ENCODE measurements at regions not wholly inside any gene's neighbourhood (a gene's known extent, or its start where the extent isn't known, plus 50 kb on each side); places are given as distances from the start of the nearest gene placed in this dataset.

DNA sequence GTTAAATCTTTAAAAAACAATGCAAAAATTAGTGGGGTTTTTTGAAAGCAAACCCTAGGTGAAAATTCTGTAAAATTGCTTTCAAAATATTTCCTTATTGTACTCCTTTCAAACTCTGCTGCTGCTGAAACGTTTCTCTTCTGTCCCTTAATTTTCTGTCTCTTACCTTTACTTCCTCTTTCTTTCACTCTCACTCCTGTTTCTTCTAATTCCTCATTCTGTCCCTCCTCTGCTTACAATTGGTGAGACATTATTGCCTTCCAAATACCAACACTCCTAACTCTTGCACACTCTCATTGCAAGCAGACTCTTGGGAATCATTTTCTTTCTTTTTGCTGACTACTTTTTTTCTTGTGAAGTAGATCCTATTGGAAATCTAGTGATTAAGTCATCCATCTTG is 685.6 kb upstream of the SLITRK1 start:
- DNase-seq, result no peak

DNA sequence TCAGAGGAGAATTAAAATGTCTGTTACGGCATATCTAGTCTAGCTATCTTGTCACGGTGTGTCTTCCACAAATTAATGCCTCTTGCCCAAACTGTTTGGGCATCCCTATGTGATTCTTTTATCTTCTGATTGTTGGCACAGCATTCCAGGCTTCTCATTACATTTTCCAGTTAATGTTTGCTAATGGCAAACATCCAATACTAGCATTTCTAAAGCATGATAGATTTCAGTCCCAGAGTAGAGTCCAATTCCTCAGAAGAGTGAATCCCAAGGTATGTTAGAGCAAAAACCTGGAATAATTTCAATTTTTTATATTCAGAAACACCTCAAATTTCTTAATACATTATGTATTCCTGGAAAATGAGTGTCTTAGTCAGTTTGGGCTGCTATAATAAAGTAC is 684.5 kb upstream of the SLITRK1 start:
- DNase-seq, result no peak

DNA sequence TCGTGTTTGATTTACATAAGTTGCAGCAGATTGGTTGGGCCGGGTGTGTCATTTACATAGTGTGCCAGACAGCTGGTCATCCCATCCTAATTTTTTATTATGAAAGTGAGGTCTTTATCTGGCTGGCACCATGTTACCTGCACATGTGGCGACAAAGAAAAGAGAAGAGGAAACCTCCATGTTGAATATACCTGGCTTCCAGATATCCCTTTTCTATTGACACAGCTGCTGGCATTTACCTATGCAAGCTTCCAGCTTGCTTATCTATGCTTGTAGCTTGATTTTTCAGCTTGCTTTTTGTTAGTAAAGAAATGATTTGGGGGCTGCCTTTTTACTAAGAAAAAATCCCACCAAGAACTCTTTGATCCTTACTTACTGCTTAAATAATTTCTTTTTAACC is 681.3 kb upstream of the SLITRK1 start:
- no peak for DNase-seq

DNA sequence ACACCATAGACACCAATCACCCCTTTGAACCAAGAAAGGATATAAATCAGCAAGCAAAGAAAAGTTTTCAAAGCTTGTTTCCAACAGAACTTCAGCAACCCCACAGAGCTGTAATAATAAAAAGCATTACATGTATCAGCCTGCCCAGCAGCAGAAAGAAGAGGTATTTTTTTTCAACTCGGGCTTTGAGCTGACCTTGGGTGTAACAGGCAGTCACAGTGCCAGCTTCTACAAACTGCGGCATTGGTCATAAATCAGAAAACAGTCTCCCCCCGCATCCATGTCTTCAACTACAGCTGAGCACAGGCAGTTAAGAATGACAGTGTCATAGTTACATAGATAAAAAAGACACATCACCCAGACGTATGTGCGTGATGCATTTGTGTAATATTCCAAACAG is 671.0 kb upstream of the SLITRK1 start:
- DNase-seq, result peak; percentile 28

DNA sequence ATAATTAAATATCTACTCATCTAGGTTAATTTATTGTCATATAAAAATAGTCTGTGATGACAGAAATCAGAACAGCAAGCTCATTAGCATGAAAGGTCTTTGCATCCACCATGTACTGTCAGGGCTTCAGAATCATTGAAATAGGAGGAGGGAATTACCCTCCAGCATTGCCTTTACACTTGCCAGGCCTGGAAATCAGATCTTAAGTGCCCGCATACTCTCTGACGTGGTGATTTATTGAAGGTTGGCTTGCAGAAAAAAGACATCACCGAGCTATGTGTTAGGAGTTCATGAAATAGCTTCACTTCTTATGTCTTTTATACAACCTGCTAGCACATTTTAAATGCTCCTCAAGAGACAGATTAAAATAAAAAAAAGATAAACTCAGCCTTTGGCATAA is 661.7 kb upstream of the SLITRK1 start:
- peak; percentile 53 for DNase-seq

DNA sequence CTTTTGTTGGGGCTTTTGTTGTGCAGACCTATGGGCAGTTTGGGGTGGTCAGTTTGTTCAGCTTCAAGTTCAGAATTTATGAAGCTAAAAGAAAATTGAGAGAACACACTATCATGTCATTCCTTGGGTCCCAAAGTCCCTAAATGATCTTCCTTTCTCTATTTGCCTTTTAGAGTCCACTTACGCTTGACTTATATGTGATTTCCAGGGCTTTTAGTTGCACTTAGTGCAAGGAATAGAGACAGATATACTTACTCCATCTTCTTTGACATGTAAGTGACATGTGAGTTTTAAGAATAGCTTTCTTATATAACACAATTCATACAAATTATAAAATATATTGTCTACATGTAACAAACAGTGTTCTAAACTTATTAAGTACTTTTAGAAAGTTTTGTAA is 660.1 kb upstream of the SLITRK1 start:
- no peak for DNase-seq

DNA sequence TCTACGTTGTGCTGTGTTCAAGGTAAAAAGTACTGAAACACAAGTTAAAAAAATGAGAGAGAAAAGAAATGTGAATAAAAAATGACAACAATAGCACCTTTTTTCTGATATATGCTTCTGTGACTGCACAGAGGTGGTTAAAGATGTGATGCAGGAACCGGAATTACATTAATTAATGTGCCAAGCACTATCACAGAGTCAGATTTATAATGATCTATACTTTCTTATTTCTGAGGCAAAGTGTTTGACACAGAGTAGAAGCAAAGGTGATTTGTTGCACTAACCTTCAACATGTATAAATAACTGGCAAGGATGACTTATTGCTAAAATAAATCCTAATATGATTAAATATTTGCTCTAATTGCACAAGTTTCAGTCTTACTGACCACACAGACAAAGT is 654.6 kb upstream of the SLITRK1 start:
- DNase-seq, result no peak

DNA sequence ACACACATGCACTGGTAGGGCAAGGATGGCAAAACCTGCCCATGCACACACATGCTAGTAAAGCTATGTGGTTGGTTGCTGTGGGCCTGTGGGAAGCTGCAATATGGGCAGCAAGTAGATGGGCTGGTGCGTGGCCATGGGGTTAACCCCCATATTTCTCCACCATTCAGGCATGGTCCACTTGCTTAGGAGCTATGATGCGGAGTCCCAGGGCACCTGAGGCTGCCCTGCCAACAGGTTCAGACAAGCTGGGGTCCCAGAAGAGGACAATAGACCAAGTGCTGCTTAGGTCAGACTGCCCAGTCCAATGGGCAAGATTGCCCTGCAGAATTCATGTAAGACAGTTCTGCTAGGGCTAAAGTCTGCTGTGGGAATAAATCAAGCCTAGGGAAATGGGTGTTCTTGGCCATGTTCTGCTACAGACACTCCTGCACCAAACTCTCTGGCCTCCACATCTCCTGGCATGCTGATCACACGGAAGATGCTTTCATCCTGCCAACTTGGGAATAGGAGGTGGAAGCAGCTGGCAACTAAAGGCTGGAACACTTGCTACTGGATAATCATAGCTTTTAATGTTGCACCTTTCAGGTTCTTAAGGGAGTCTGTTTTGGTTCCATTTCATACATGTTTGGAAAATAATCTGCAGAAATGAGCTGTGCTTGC is 646.3 kb upstream of the SLITRK1 start:
- no peak for DNase-seq

DNA sequence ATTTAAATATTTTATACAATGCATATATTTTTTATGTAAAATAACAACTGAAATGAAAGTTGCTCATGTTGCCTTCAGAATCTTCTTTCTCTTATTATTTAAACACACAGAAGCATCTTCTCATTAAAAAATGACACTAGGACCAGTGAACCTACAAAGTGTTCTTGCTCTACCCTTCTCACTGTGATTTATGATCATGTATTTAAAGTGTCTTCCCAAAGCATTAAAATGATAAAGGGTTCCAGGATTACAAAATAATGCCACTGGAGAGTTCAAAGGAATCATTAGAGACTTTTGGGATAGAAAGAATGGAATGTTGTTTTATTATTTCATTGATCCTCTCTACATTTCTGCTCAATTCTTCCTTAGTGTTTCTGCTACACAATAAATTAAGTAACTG is 643.6 kb upstream of the SLITRK1 start:
- DNase-seq, result peak; percentile 19

DNA sequence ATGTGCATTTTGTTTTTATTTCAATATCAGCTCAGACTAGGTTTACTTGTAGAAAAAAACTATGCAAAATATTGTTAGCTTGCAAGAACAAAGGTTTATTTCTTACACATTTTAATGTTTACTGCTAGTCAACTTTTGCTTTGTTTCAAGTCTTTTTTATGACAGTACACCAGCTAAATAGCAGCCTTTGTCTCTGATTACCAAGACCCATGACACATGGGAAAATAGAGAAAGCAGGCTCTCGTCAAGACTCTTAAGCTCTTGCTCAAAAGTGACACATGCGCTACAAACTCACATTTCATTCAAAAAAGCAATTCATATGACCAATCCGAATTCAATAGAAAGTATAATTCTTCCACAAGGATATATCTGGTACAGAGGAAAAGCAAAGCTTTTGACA is 642.3 kb upstream of the SLITRK1 start:
- DNase-seq, result no peak

DNA sequence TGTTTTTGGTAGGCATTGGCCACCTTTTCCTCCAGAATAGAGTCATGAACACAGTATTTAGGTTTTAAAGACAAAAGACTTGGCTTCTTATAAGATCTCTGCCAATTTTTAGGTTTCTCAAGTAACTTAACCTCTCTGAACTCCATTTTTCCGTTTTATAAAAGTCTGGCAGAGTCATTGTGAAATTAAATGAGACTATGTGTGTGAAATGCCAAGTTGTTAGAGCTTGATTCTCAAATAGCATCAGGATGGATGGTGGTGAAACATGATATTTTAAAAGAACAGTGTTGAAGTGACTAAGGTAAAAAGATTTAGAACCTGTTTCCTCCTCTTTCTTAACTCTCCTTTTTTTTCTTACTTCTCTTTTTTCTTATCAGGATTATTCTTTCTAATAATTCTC is 617.7 kb upstream of the SLITRK1 start:
- no peak for DNase-seq

DNA sequence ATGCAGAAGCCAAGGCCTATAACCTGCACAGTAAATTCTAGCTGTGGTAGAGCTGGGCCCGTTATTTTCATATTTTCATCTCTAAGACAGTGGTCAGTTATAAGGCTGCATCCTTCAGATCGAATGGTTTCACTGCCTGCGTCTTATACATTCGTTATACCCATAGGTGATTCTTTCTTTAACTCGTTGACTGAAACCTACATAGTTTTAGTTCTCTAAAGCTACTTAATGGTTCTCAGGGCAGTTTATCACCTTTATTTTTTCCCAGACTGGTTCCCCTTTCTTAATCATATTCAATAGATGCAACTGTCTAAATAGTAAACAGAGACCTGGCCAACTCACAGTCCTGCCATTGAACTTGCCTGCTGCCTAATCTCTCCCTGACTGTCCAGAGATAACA is 615.3 kb upstream of the SLITRK1 start:
- DNase-seq, result no peak

DNA sequence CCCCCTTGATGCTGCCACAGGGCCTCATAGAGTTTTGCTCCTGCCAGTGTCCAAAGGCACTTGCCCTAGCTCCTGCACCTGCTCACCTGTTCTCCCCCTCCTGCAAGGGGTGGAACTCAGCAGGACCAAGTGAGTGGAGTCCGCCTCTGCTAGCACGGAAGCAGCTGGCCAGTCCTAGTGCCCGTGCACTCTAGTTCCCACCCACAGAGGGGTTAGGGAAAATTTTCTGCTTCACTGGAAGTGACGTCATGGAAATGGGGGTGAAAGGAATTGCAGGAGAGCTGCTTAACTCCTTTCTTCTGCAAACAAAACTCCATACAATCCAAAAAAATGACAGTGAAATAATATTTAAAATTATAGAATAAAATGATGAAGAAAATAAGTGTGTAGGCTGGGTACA is 609.7 kb upstream of the SLITRK1 start:
- no peak for DNase-seq

DNA sequence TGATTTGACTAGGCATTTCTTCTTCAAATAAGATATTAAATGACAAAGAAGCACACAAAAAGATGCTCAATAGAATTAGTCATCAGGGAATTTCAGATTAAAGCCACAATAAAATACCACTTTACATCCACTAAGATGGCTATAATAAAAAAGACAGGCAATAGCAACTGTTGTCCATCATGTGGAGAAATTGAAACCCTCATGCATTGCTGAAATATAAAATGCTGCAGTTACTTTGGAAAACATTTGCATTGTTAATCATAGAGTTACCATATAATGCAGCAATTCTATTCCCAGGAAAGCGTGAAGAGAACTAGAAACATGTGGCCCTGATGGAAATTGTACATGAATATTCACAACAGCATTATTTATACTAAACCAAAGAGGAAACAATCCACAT is 605.5 kb upstream of the SLITRK1 start:
- no peak for DNase-seq

DNA sequence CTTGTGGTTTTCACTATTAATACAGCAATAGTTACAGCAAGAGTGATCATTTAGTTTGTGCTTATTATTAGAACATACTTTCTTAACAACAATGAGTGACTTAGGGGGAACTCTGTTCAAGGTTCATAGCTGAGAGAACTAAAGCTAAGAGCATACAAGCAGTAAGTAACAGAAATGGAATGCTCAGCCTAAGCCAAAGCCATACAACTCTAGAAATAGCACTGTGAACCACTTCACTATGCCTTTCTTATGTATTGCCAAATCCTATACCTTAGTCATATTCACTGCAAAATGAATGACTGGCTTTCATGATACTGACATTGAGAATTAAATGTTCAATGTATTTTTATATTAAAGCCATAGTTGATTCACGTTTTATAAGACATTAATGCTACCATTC is 599.7 kb upstream of the SLITRK1 start:
- no peak for DNase-seq

DNA sequence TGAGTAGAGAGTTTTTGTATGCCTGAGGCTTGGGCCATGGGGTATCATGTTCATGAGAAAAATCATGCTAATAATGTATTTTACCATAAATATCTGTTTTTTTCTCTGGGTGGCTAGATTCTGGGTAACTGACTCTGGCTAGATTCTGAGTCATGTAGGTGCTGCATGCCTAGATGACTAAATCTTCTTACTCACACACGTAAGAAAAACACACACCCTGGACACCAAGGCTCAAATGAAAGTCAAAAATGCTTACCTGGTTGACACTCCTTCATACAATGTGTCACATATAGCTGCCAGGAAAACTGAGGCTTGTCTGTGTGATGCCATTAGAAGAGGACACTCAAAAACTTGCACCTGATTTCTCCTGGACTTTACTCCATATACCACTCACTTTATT is 597.4 kb upstream of the SLITRK1 start:
- DNase-seq, result no peak

DNA sequence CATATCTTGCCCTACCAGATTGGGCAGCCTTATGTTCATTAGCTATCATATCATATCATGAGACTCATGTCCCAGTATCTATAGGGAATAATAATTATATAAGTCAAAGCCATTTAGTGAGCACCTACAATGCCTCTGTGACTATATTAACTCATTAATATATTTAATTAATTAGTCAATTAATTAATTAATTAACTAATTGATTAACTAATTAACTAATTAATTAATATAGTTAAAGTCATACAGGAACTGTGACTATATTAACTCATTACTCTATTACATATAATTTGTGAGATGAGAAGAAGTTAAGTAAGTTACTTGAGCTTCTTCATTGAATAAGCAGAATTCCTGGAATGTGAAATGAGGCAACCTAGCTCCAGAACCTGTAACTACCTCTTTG is 588.3 kb upstream of the SLITRK1 start:
- no peak for DNase-seq

DNA sequence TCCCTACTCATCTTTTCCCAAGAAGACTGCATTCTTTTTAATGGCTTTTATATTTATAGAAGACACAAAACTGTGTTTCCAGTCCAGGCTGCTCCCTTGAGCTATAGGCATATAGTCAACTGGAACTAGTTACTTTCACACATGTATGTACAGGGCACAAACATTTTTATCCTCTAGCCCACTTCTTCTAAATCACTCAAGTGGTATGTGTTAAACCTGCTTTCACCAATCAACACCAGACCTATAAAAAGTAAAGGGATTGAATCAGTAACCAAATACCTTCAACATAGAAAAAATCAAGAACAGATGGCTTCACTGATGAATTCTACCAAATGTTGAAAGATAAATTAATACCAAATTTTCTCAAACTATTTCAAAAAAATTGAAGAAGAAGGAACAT is 584.2 kb upstream of the SLITRK1 start:
- no peak for DNase-seq

DNA sequence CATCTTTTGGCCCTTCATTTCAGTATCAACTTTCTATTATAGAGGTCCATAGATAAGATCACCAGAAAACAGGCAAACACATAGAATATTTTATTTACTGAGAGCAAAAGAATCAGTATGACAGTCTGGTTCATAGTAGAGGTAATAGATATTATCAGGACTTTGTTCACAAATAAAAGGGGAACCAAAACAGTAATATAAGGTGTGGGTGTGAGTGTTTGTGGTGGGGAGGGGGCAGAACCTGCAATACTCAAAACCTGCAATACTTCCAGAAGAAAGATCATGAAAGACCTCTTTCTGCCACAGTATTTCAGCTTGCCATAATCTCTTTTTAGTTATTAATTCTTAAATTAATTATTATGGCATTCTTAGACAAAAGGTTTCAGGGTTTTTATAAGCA is 578.7 kb upstream of the SLITRK1 start:
- no peak for DNase-seq

DNA sequence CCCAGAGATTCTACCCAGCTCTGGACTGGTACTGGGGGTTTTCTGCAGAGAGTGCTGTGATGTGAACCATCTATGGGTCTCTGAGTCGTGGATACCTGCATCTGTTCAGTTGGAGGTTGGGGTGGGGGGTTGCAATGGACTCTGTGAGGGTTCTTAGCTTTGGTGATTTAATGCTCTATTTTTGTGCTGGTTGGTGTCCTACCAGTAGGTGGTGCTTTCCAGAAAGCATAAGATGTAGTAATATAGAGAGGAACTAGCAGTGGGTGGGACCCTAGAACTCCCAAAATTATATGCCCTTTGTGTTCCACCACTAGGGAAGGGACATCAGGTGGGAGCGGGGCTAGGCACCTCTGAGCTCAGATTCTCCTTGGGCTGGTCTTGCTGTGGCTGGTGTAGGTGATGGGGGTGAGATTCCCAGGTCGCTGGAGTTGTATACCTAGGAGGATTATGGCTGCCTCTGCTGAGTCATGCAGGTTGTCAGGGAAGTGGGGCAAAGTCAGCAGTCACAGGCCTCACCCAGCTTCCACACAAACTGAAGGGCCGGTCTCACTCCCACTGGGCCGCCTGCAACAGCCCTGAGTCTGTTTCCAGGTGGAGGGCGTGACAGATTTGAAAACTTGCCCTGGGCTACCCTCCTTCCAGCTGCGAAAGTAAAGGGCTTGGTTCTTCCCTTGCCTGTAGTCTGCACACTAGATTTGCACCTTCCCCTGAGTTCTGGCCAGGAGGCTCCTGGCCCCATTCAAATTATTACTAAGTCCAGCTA is 573.0 kb upstream of the SLITRK1 start:
- no peak for DNase-seq

DNA sequence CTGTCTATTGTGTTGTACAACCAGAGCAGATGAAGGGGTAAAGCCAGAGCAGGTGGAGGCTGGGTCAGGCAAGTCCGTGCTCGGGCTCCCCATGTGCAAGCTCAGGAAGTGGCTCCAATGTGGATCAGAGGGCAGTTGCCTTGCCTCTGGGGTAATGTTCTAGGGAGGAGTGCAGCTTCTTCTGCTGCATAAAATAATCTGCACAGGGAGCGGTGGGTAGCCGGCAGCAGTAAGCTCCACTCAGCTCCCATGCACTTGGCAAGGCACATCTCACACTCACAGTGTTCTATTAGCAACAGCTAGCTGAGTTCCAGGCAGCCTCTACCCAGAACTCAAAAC is 565.3 kb upstream of the SLITRK1 start:
- no peak for DNase-seq

DNA sequence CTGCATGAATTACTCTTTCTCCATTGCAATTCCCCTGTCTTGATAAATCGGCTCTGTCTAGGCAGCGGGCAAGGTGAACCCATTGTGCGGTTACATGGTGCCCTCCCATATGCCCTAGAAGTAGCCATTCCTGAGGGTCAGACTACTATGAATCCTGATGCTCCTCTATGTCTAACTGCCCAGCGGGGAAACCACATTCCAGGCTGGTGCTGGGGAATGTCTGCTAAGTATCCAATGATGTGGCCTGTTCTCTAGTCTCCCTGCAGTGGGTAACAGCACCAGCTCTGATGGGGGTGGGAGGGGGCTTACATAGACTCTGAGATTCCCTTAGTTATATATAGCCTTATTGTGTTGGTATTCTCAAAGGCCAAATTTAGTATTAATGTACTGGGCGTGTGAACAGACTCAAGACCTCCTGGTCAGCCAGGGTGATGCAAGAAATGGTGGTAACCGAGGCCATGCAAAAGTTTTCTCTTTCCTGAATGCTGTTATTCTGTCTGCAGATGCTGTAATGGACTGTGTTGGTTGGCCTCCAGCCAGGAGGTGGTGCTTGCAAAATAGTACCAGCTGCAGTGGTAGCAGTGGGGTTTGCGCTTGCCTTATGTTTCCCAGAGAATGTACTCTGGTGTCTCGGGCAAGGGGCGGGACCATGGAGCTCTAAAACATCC is 564.8 kb upstream of the SLITRK1 start:
- DNase-seq, result no peak

DNA sequence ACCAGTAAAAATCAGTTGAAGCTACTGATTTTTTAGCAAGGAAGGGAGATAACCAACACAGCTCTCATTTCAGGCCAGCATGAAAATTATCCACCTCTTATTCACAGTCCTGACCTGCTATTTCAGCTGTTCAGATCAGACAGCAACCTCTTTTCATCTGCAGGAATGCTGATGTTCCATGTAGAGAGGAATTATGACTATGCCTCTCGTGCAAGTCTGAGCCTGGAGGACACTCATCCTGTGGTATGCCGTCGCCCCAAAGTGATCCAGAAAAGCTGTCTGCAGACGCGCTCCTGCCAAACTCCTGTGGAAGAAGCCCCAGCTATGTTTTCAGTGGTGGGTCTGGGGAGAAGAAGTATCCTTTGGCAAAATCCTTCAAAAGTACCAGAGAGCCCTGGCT is 563.5 kb upstream of the SLITRK1 start:
- no peak for DNase-seq

DNA sequence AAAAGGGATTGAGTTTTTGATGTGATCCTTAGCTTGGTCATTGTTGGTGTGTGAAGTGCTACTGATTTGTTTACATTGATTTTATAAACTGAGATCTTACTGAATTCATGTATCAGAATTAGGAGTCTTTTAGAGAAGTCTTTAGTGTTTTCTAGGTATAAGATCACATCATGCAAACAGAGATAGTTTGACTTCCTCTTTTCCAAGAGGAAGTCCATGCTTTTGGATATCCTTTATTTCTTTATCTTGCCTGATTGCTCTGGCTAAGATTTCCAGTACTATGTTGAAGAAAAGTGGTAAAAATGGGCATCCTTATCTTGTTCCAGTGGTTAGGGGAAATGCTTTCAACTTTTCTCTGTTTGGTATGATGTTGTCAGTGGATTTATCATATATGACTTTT is 561.2 kb upstream of the SLITRK1 start:
- DNase-seq, result no peak

Data from left kidney (tissue), 1 donor.